HL-60 (cell line): ENCODE measurements at regions not wholly inside any gene's neighbourhood (a gene's known extent, or its start where the extent isn't known, plus 50 kb on each side); places are given as distances from the start of the nearest gene placed in this dataset.

Experiments
- DNase-seq, 2 experiments: peaks; one replicate each; pipeline ENCODE4 v3.0.0-alpha.2; 2010 to 2020; ENCODE audit warnings: low read depth in 1 of 2, low spot score in 1 of 2
- H3K27ac ChIP-seq: fragments of 250-450 bp; sonication (Bioruptor Pico); replicated peaks from 2 replicates; pipeline ENCODE4 v1.5.1; 2020; ENCODE audit warnings: mild to moderate bottlenecking, moderate library complexity
- H3K27me3 ChIP-seq: fragments of 250-450 bp; sonication (Bioruptor Pico); 2 replicates; pipeline ENCODE4 v1.5.1; 2021; ENCODE audit warnings: mild to moderate bottlenecking, moderate library complexity; ENCODE audit not compliant: insufficient read depth, poor library complexity, severe bottlenecking
- H3K4me3 ChIP-seq: replicated peaks from 2 replicates; pipeline ENCODE4 v1.5.1; 2011; ENCODE audit warnings: mild to moderate bottlenecking, control low read depth, low read length; ENCODE audit not compliant: insufficient read depth
- GABPA ChIP-seq: IDR thresholded peaks from 2 replicates; pipeline ENCODE4 v1.6.1; 2012; ENCODE audit warnings: low read depth
- POLR2AphosphoS5 ChIP-seq: IDR thresholded peaks from 2 replicates; pipeline ENCODE4 v1.6.1; 2012; ENCODE audit warnings: low read depth
- SPI1 ChIP-seq: IDR thresholded peaks from 2 replicates; pipeline ENCODE4 v1.6.1; 2012; ENCODE audit warnings: low read depth, mild to moderate bottlenecking, borderline replicate concordance
- TF ChIP-seq, protein P1 (sequence below): IDR thresholded peaks from one replicate; pipeline ENCODE4 v1.5.1; 2011; ENCODE audit warnings: low read length, control low read depth, inconsistent platforms; ENCODE audit not compliant: insufficient read depth
- TF ChIP-seq, protein P2 (sequence below): IDR thresholded peaks from 2 replicates; pipeline ENCODE4 v1.6.1; 2012; ENCODE audit warnings: low read depth; ENCODE audit not compliant: insufficient replicate concordance

DNA sequence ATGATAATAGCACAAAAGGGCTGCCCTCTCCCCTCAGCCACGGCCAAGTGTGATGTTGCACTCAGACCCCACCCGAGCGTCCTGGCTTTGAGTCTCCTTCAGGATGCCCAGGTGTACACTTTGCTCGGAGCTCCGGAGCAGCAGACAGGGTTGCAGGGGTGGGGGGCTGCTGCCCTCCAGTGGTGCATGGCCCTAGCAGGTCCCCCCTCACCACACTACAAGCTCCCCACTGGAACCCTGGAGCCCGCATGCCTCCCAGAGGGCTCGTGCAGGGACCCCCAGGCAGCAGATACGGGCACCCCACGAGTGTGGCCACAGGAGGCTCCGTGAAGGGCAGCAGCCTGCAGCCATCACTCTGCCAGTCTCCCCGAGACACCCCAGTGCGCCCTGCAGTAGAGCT lies 69.9 kb upstream of the C14orf180 start:
- DNase-seq, result no peak
- no peaks in the 10 kb centered on the region for H3K27me3 ChIP-seq
- H3K27ac ChIP-seq, result no peak overlapping the region
- H3K4me3 ChIP-seq, result no peak overlapping the region
- no peak for TF ChIP-seq SPI1
- no peak for TF ChIP-seq GABPA
- TF ChIP-seq, protein P1, sequence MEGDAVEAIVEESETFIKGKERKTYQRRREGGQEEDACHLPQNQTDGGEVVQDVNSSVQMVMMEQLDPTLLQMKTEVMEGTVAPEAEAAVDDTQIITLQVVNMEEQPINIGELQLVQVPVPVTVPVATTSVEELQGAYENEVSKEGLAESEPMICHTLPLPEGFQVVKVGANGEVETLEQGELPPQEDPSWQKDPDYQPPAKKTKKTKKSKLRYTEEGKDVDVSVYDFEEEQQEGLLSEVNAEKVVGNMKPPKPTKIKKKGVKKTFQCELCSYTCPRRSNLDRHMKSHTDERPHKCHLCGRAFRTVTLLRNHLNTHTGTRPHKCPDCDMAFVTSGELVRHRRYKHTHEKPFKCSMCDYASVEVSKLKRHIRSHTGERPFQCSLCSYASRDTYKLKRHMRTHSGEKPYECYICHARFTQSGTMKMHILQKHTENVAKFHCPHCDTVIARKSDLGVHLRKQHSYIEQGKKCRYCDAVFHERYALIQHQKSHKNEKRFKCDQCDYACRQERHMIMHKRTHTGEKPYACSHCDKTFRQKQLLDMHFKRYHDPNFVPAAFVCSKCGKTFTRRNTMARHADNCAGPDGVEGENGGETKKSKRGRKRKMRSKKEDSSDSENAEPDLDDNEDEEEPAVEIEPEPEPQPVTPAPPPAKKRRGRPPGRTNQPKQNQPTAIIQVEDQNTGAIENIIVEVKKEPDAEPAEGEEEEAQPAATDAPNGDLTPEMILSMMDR, result no peak
- no peak for TF ChIP-seq POLR2AphosphoS5

DNA sequence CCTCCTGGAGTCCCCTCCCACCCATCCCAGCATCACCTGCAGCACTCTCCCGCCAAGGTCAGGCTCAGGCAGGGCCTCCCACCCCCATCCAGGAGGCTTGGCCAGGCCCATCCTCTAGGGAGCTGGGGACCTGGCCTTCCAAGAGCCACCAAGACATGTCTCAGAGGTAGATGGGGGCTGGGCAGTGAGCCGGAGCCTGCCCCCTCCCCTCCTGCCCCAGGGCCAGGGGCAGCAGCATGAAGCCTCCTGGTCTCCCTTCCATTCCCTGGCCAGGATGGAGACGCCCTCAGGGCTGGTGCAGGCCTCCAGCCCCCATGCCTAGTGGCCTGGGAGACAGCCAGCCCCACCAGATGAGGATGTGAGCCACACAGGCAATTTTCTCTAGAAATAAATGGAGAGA lies 69.3 kb upstream of the C14orf180 start:
- Histone ChIP-seq H3K27me3 (no peaks in the 10 kb centered on the region), H3K4me3 (no peak overlapping the region), H3K27ac (no peak overlapping the region)
- DNase-seq, result no peak
- TF ChIP-seq, protein P1, result no peak
- TF ChIP-seq SPI1, result no peak

DNA sequence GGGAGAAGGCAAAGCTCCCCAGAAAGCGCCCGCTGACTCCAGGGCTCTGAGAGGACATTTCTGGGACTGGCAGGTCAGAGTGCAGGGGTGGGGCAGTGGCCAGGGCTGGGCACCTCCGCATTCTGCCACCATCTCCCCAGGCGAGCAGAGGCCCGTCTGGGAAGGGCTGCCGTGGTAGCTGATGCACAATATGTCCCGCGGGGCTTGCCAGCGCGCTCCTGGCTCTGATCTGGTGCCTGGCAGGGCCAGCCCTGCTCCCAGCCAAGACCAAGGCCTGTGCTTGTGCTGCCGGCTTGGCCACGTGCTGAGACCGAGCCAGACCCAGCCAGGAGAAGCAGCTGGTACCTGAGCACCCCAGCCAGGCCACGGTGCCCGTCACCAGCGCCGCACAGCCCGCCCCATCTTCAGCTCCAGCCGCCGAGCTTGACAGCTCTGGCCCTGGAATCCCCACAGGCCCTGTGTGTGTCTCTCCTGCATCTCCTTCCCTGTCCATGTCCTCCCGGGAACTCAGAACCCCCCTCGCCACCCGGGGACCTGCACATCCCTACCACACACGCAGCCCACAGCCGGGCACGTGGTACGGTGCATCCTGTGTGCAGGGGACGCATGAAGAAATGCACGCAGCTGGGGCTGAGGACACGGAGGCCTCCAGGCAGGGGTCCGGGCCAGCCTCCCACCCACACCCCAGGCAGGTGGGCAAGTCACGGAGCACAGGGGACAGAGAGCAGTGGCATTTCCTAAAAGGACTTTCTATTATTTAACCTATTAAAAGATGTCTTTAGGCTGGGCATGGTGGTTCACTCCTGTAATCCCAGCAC lies 68.6 kb upstream of the C14orf180 start:
- Histone ChIP-seq H3K4me3 (no peak overlapping the region), H3K27ac (no peak overlapping the region), H3K27me3 (no peaks in the 10 kb centered on the region)
- DNase-seq, result no peak
- TF ChIP-seq POLR2AphosphoS5 (no peak), GABPA (no peak), SPI1 (no peak)
- TF ChIP-seq, protein P2, sequence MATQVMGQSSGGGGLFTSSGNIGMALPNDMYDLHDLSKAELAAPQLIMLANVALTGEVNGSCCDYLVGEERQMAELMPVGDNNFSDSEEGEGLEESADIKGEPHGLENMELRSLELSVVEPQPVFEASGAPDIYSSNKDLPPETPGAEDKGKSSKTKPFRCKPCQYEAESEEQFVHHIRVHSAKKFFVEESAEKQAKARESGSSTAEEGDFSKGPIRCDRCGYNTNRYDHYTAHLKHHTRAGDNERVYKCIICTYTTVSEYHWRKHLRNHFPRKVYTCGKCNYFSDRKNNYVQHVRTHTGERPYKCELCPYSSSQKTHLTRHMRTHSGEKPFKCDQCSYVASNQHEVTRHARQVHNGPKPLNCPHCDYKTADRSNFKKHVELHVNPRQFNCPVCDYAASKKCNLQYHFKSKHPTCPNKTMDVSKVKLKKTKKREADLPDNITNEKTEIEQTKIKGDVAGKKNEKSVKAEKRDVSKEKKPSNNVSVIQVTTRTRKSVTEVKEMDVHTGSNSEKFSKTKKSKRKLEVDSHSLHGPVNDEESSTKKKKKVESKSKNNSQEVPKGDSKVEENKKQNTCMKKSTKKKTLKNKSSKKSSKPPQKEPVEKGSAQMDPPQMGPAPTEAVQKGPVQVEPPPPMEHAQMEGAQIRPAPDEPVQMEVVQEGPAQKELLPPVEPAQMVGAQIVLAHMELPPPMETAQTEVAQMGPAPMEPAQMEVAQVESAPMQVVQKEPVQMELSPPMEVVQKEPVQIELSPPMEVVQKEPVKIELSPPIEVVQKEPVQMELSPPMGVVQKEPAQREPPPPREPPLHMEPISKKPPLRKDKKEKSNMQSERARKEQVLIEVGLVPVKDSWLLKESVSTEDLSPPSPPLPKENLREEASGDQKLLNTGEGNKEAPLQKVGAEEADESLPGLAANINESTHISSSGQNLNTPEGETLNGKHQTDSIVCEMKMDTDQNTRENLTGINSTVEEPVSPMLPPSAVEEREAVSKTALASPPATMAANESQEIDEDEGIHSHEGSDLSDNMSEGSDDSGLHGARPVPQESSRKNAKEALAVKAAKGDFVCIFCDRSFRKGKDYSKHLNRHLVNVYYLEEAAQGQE, result no peak
- TF ChIP-seq, protein P1, result no peak

DNA sequence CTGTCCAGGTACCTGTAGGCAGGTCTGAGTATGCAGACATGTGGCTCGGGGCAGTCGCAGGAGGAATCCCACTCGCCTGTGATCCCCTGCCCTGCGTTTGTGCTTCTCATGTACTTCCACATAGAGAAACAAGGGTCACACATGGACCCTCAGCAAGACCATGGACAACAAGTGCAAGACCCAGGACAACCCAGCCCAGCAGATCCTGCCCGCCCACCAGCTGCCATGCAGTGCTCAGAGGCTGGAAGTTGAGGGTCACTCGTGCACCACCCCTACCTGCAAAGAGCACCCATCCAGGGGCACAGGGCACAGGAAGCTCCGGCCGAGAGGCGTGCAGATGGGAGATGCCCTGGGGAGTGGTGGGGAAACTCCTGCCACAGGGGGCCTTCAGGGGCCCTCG lies 67.5 kb upstream of the C14orf180 start:
- Histone ChIP-seq H3K27me3 (no peaks in the 10 kb centered on the region), H3K4me3 (no peak overlapping the region), H3K27ac (no peak overlapping the region)
- TF ChIP-seq, protein P1, result no peak
- TF ChIP-seq GABPA (no peak), SPI1 (no peak), POLR2AphosphoS5 (no peak)
- TF ChIP-seq, protein P2, result no peak
- DNase-seq, result no peak
